ENCODE measurements at regions not wholly inside any gene's neighbourhood (a gene's known extent, or its start where the extent isn't known, plus 50 kb on each side); places are given as distances from the start of the nearest gene placed in this dataset.
A peak's percentile ranks its signal among the peaks of the same experiment; 100 is the strongest.

- whole genome bisulfite sequencing (ENCODE audit: insufficient coverage), result 60% methylated on average over 3 of the region's 5 CpGs
- peak in 2 of 3 donors; percentile 50 to 67 for DNase-seq
- POLR2A ChIA-PET, result no interaction called here
- Histone ChIP-seq H3K36me3 (ENCODE audit: control insufficient read depth in 4 of 4, insufficient read depth in 4 of 4, low read length in 3 of 4) (no peaks in the 10 kb centered on the region), H3K4me1 (ENCODE audit: control extremely low read depth in 1 of 4, control insufficient read depth in 4 of 4, insufficient read depth in 4 of 4, low read length in 3 of 4) (peaks cover 0 to 3% (median 2%) of the 10 kb centered on the region in 4 experiments), H3K27me3 (replicated peaks in 2 of 5; ENCODE audit: control insufficient read depth in 4 of 5, insufficient read depth in 5 of 5, low read length in 4 of 5) (no peaks in the 10 kb centered on the region), H3K4me3 (ENCODE audit: control insufficient read depth in 1 of 7, extremely low read depth in 1 of 7, insufficient read depth in 4 of 7, low read depth in 2 of 7, low read length in 6 of 7) (no peak overlapping the region), H3K9me3 (ENCODE audit: control extremely low read depth in 1 of 5, control insufficient read depth in 4 of 5, insufficient read depth in 2 of 5, low read depth in 1 of 5, low read length in 4 of 5) (no peaks in the 10 kb centered on the region), H3K27ac (ENCODE audit: insufficient read depth in 1 of 2, low read depth in 1 of 2, low read length in 2 of 2, poor library complexity in 1 of 2, severe bottlenecking in 2 of 2) (no peak overlapping the region)
- CTCF ChIA-PET, result interaction anchor here (1.0 kb wide), 1 partner anchor 14 kb away, joined by 5 read pairs; no protein-coding TSS in a partner anchor
Measured at GRCh38 chr18:35770376-35771014, 189.0 kb downstream of the GALNT1 start.

GRCh38 chr18:35771172-35771571 lies 189.6 kb downstream of the GALNT1 start:
- ChIA-PET POLR2A (no interaction called here), CTCF (no interaction called here)
- H3K36me3 ChIP-seq (ENCODE audit: control insufficient read depth in 4 of 4, insufficient read depth in 4 of 4, low read length in 3 of 4), result no peaks in the 10 kb centered on the region
- no peak overlapping the region for H3K4me3 ChIP-seq (ENCODE audit: control insufficient read depth in 1 of 7, extremely low read depth in 1 of 7, insufficient read depth in 4 of 7, low read depth in 2 of 7, low read length in 6 of 7)
- H3K27me3 ChIP-seq (replicated peaks in 2 of 5; ENCODE audit: control insufficient read depth in 4 of 5, insufficient read depth in 5 of 5, low read length in 4 of 5), result no peaks in the 10 kb centered on the region
- no peaks in the 10 kb centered on the region for H3K9me3 ChIP-seq (ENCODE audit: control extremely low read depth in 1 of 5, control insufficient read depth in 4 of 5, insufficient read depth in 2 of 5, low read depth in 1 of 5, low read length in 4 of 5)
- no peak for DNase-seq
- WGBS (ENCODE audit: insufficient coverage), result 97% methylated on average over 3 of the region's 4 CpGs
- peaks cover 0 to 3% (median 2%) of the 10 kb centered on the region in 4 experiments for H3K4me1 ChIP-seq (ENCODE audit: control extremely low read depth in 1 of 4, control insufficient read depth in 4 of 4, insufficient read depth in 4 of 4, low read length in 3 of 4)
- no peak overlapping the region for H3K27ac ChIP-seq (ENCODE audit: insufficient read depth in 1 of 2, low read depth in 1 of 2, low read length in 2 of 2, poor library complexity in 1 of 2, severe bottlenecking in 2 of 2)

- peaks cover 0 to 3% (median 0%) of the 10 kb centered on the region in 5 experiments for H3K27me3 ChIP-seq (replicated peaks in 2 of 5; ENCODE audit: control insufficient read depth in 4 of 5, insufficient read depth in 5 of 5, low read length in 4 of 5)
- H3K9me3 ChIP-seq (ENCODE audit: control extremely low read depth in 1 of 5, control insufficient read depth in 4 of 5, insufficient read depth in 2 of 5, low read depth in 1 of 5, low read length in 4 of 5), result no peaks in the 10 kb centered on the region
- H3K36me3 ChIP-seq (ENCODE audit: control insufficient read depth in 4 of 4, insufficient read depth in 4 of 4, low read length in 3 of 4), result no peaks in the 10 kb centered on the region
- WGBS (ENCODE audit: insufficient coverage), result 88% methylated on average over 2 of the region's 2 CpGs
- DNase-seq, result peak in 1 of 3 donors; percentile 9
- no peak overlapping the region for H3K4me3 ChIP-seq (ENCODE audit: control insufficient read depth in 1 of 7, extremely low read depth in 1 of 7, insufficient read depth in 4 of 7, low read depth in 2 of 7, low read length in 6 of 7)
- no peak overlapping the region for H3K27ac ChIP-seq (ENCODE audit: insufficient read depth in 1 of 2, low read depth in 1 of 2, low read length in 2 of 2, poor library complexity in 1 of 2, severe bottlenecking in 2 of 2)
- POLR2A ChIA-PET, result no interaction called here
- H3K4me1 ChIP-seq (ENCODE audit: control extremely low read depth in 1 of 4, control insufficient read depth in 4 of 4, insufficient read depth in 4 of 4, low read length in 3 of 4), result no peaks in the 10 kb centered on the region
- CTCF ChIA-PET, result no interaction called here
Measured at GRCh38 chr18:35775887-35776286, 194.3 kb downstream of the GALNT1 start.

- Histone ChIP-seq H3K27me3 (replicated peaks in 2 of 5; ENCODE audit: control insufficient read depth in 4 of 5, insufficient read depth in 5 of 5, low read length in 4 of 5) (peaks cover 0 to 3% (median 0%) of the 10 kb centered on the region in 5 experiments), H3K27ac (ENCODE audit: insufficient read depth in 1 of 2, low read depth in 1 of 2, low read length in 2 of 2, poor library complexity in 1 of 2, severe bottlenecking in 2 of 2) (no peak overlapping the region), H3K4me3 (ENCODE audit: control insufficient read depth in 1 of 7, extremely low read depth in 1 of 7, insufficient read depth in 4 of 7, low read depth in 2 of 7, low read length in 6 of 7) (no peak overlapping the region), H3K9me3 (ENCODE audit: control extremely low read depth in 1 of 5, control insufficient read depth in 4 of 5, insufficient read depth in 2 of 5, low read depth in 1 of 5, low read length in 4 of 5) (no peaks in the 10 kb centered on the region), H3K36me3 (ENCODE audit: control insufficient read depth in 4 of 4, insufficient read depth in 4 of 4, low read length in 3 of 4) (no peaks in the 10 kb centered on the region), H3K4me1 (ENCODE audit: control extremely low read depth in 1 of 4, control insufficient read depth in 4 of 4, insufficient read depth in 4 of 4, low read length in 3 of 4) (no peaks in the 10 kb centered on the region)
- no peak for DNase-seq
- ChIA-PET CTCF (no interaction called here), POLR2A (no interaction called here)
- WGBS (ENCODE audit: insufficient coverage), result 100% methylated on average over 2 of the region's 2 CpGs
Measured at GRCh38 chr18:35776473-35776872, 194.9 kb downstream of the GALNT1 start.

GRCh38 chr18:35777039-35777438 lies 195.4 kb upstream of the RMP24 start:
- CTCF ChIA-PET, result no interaction called here

GRCh38 chr18:35778850-35779627 lies 193.4 kb upstream of the RMP24 start:
- CTCF ChIA-PET, result no interaction called here
- peaks cover 0 to 3% (median 0%) of the 10 kb centered on the region in 5 experiments for H3K27me3 ChIP-seq (replicated peaks in 2 of 5; ENCODE audit: control insufficient read depth in 4 of 5, insufficient read depth in 5 of 5, low read length in 4 of 5)
- DNase-seq, result no peak
- 100% methylated on average over 2 of the region's 4 CpGs for WGBS (ENCODE audit: insufficient coverage)
- no peaks in the 10 kb centered on the region for H3K4me1 ChIP-seq (ENCODE audit: control extremely low read depth in 1 of 4, control insufficient read depth in 4 of 4, insufficient read depth in 4 of 4, low read length in 3 of 4)
- H3K36me3 ChIP-seq (ENCODE audit: control insufficient read depth in 4 of 4, insufficient read depth in 4 of 4, low read length in 3 of 4), result no peaks in the 10 kb centered on the region
- POLR2A ChIA-PET, result no interaction called here
- no peaks in the 10 kb centered on the region for H3K9me3 ChIP-seq (ENCODE audit: control extremely low read depth in 1 of 5, control insufficient read depth in 4 of 5, insufficient read depth in 2 of 5, low read depth in 1 of 5, low read length in 4 of 5)
- no peak overlapping the region for H3K27ac ChIP-seq (ENCODE audit: insufficient read depth in 1 of 2, low read depth in 1 of 2, low read length in 2 of 2, poor library complexity in 1 of 2, severe bottlenecking in 2 of 2)
- H3K4me3 ChIP-seq (ENCODE audit: control insufficient read depth in 1 of 7, extremely low read depth in 1 of 7, insufficient read depth in 4 of 7, low read depth in 2 of 7, low read length in 6 of 7), result no peak overlapping the region

More at GRCh38 chr18:35777039-35777438, 195.4 kb upstream of the RMP24 start:
- no peak overlapping the region for H3K27ac ChIP-seq (ENCODE audit: insufficient read depth in 1 of 2, low read depth in 1 of 2, low read length in 2 of 2, poor library complexity in 1 of 2, severe bottlenecking in 2 of 2)
- POLR2A ChIA-PET, result no interaction called here
- H3K9me3 ChIP-seq (ENCODE audit: control extremely low read depth in 1 of 5, control insufficient read depth in 4 of 5, insufficient read depth in 2 of 5, low read depth in 1 of 5, low read length in 4 of 5), result no peaks in the 10 kb centered on the region
- no peaks in the 10 kb centered on the region for H3K36me3 ChIP-seq (ENCODE audit: control insufficient read depth in 4 of 4, insufficient read depth in 4 of 4, low read length in 3 of 4)
- no peak for DNase-seq
- 86% methylated on average over 4 of the region's 4 CpGs for WGBS (ENCODE audit: insufficient coverage)
- H3K4me1 ChIP-seq (ENCODE audit: control extremely low read depth in 1 of 4, control insufficient read depth in 4 of 4, insufficient read depth in 4 of 4, low read length in 3 of 4), result no peaks in the 10 kb centered on the region
- peaks cover 0 to 3% (median 0%) of the 10 kb centered on the region in 5 experiments for H3K27me3 ChIP-seq (replicated peaks in 2 of 5; ENCODE audit: control insufficient read depth in 4 of 5, insufficient read depth in 5 of 5, low read length in 4 of 5)
- H3K4me3 ChIP-seq (ENCODE audit: control insufficient read depth in 1 of 7, extremely low read depth in 1 of 7, insufficient read depth in 4 of 7, low read depth in 2 of 7, low read length in 6 of 7), result no peak overlapping the region

- Histone ChIP-seq H3K27me3 (replicated peaks in 2 of 5; ENCODE audit: control insufficient read depth in 4 of 5, insufficient read depth in 5 of 5, low read length in 4 of 5) (peaks cover 0 to 3% (median 0%) of the 10 kb centered on the region in 5 experiments), H3K4me3 (ENCODE audit: control insufficient read depth in 1 of 7, extremely low read depth in 1 of 7, insufficient read depth in 4 of 7, low read depth in 2 of 7, low read length in 6 of 7) (no peak overlapping the region), H3K27ac (ENCODE audit: insufficient read depth in 1 of 2, low read depth in 1 of 2, low read length in 2 of 2, poor library complexity in 1 of 2, severe bottlenecking in 2 of 2) (no peak overlapping the region), H3K36me3 (ENCODE audit: control insufficient read depth in 4 of 4, insufficient read depth in 4 of 4, low read length in 3 of 4) (no peaks in the 10 kb centered on the region), H3K9me3 (ENCODE audit: control extremely low read depth in 1 of 5, control insufficient read depth in 4 of 5, insufficient read depth in 2 of 5, low read depth in 1 of 5, low read length in 4 of 5) (no peaks in the 10 kb centered on the region), H3K4me1 (ENCODE audit: control extremely low read depth in 1 of 4, control insufficient read depth in 4 of 4, insufficient read depth in 4 of 4, low read length in 3 of 4) (no peaks in the 10 kb centered on the region)
- DNase-seq, result no peak
- WGBS (ENCODE audit: insufficient coverage), result 81% methylated on average over 2 of the region's 5 CpGs
- POLR2A ChIA-PET, result no interaction called here
- CTCF ChIA-PET, result interaction anchor here (1.0 kb wide), 1 partner anchor 171 kb away, joined by 3 read pairs; no protein-coding TSS in a partner anchor
Measured at GRCh38 chr18:35780937-35781336, 191.5 kb upstream of the RMP24 start.

All from common myeloid progenitor, CD34-positive (primary cell).